ENCODE measurements at regions not wholly inside any gene's neighbourhood (a gene's known extent, or its start where the extent isn't known, plus 50 kb on each side); places are given as distances from the start of the nearest gene placed in this dataset.
"Not testable (repeated sequence)": the region's sequence is repeated elsewhere in the genome, so short reads cannot be mapped to it uniquely, and the experiment has no call there.

DNA sequence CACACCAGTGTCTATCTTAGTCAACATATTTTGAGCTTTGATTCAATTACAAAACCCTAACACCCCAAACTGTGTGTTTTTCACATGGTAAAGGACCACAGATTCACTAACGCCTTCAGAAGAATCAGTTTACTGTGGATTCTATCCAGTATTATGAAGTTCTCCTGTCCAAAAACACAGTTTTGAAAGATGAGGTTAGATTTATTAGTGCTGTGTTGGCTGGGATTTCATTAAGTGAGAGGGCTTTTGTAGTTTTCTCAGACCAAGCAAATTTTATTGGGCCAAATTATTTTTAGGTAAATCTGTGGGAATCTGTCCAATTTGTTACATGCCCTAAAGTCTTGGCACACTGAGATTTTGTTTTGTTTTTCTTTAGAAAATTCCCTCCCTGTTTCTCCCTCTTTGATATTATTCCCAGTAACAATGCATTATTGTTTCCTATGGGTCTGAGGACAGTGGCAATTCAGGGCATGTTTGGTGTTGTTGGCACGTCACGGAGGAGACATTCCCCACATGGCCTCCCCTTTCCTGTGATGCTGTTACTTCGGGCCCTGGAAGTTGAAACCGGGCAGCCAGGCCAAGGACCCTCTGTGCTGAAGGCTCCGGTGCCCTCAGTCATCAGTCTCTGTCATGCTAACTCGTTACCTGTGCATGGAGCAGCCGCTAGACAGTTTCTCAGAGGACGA is 87.5 kb upstream of the ALKAL2 start:
- DNase-seq, result no peak

DNA sequence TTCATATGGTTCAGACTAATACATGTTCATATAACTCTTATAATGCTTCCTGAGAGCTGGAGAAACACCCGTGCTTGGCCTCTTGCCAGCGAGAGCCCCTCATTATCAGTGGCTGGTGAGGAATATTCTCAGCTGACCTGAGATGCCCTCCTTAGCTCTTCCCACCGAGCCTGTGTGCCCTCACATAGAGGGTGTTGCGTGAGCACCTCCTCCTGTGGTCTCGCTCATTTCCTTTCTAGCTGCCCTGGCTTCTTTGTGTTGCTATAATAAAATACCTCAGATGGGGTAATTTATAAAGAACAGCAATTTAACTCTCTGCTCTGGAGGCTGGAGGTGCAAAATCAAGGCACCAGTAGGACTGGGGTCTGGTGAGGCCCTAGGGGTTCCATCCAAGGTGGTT is 80.5 kb upstream of the ALKAL2 start:
- peak; percentile 9 for DNase-seq

DNA sequence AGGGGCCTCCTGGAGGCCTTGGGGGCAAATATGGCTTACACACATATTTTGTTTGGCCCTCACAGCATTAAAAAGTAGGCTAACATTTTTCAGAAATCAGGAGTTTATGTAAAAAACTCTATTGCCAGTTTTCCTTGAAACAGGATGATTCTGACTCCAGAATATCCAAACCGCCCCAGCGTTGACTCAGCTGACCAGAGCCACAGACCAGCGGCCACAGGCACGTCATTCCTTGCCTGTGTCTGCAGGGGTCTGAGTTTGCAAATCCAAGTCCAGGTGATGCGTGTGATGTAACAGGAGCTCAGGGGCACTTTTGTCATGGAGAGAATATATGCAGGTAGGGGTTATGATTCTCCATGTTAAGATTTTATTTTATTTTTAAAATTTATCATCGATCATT is 79.4 kb upstream of the ALKAL2 start:
- no peak for DNase-seq

DNA sequence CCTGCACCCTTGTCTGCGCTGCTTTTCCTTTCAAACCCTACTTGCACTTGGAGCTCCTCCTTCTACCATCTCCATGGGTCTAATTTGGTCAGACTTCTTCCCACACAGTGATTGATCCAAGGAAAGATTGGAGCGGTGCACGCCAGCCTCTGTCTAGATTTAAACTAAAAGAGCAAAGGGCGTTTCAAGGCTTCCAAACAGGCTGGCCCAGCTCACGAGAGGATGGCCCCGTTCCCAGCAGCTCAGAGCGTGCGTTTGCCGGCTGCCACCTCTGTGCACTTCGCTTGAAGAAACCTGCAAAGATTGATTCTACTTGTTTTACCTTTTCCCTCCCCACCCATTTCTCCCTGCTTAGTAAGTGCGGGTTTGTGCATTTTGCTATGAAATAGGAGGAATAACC is 78.8 kb upstream of the ALKAL2 start:
- DNase-seq, result no peak

DNA sequence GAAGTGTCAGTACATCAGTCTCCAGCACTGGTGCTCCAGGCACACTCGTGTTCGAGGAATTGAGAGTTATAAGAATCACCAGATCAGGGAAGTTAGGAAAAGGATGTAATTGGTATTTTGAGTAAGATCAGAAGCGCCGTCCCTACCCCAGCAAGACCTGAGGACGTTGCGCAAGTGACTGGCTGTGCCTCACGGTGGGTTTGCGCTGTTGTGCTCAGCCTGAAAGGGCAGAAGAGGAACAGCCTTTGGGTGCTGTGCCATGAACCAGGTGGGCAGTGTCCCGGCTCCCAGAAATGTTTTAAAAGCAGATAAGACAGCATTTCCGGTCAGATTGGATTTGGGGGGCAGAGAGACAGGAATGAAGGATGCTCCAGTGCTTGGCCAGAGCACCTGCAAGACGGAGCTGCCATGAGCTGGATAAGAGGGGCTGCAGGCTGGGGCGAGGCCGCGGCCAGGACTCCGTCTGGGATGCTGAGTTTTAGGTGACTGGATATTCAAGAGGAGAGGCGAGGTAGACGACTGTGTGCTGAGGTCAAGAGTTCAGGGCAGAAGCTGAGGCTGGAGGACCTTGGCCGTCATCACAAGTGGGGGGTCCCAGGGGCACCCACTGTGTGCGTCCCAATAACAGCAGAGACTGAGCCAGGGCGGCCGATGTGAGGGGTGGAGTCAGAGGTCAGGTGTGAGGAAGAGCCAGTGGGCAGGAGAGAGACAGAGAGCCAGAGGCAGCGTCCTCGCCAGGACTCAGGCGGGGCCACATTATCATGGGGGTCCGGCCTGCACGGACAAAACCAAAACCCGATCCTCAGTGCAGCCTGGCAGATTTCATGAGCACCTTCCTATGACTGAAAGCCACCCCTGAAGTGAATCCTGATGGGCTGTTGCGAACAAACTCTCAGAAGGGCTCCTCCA is 77.7 kb upstream of the ALKAL2 start:
- DNase-seq, result no peak

DNA sequence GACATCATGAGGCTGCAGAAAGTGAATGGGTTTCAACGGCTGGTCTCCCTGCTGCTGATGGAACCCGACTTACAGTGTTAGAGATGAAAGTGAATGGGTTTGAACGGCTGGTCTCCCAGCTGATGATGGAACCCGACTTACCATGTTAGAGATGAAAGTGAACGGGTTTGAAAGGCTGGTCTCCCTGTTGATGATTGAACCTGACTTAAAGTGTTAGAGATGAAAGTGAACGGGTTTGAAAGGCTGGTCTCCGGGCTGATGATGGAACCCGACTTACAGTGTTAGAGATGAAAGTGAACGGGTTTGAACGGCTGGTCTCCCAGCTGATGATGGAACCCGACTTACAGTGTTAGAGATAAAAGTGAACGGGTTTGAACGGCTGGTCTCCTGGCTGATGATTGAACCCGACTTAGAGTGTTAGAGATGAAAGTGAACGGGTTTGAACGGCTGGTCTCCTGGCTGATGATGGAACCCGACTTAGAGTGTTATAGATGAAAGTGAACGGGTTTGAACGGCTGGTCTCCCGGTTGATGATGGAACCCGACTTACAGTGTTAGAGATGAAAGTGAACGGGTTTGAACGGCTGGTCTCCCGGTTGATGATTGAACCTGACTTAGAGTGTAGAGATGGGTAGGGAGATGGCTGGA is 76.1 kb upstream of the ALKAL2 start:
- DNase-seq, result no peak

DNA sequence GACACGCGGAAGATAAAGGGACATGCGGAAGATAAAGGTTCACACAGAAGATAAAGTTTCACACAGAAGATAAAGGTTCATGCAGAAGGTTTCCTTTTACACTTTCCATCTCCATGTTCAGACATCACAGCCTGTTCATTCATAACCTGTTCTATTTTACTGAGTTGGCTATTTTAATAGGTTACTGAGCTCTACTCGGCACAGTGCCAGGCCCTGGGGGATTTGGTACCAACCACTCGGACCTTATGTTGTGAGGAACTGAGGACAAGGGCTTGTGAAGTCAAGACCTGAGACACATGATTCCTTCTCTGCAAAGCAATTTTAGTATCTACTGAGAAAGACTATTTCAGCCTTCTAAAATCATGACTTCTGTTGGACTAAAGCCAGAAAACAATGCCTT is 75.0 kb upstream of the ALKAL2 start:
- no peak for DNase-seq

DNA sequence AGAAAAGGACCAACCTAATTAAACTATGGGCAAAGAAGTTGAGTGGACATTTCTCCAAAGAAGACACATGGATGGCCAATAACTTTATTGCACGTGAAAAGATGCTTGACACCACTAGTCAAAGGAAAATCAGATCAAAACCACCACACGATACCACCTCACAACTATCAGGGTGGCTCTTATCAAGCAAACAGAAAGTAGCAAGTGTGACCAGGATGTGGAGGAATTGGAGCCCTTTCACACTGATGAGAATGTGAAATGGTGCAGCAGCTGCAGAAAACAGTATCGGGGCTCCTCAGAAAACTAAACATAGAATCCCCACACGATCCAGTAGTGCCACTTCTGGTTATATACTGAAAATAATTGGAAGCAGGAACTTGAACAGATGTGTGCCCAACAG is 72.2 kb upstream of the ALKAL2 start:
- no peak for DNase-seq

DNA sequence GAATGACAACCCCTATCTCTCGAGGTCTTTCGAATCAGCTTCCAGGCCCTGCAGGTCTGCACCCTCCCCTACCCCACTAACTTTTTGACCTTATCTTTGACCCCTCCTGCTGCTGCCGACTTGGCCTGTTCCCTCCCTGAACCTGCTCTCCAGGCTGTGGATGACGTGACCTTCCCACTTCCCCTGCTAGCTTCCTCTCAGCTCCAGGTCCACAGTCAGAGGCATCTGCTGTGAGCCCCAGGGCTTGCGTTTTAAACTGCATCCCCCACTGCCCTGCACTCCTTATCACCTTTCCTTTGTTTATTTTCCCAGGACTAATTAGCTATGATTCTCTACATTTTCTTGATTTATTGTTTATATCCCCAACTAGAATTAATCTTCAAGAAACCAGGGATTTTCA is 71.2 kb upstream of the ALKAL2 start:
- no peak for DNase-seq

DNA sequence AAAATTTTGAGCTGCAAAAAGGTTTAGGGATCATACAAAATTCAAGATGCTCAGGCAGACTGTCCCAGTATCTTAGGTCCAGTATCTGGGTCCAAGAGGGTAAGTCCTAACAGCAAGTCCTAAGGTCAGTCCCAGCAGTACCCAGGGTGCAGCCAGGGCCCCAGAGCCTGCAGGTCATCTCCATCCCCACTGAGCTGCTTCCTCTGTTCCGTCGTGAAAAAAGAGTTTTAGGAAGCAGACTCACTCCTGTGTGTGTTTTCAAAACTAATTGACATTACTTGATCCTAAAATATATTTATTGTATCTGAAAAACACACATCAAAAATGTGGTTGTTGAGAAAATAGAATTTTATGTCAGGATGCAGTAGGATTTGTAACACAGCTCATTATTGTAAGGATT is 69.9 kb upstream of the ALKAL2 start:
- no peak for DNase-seq

DNA sequence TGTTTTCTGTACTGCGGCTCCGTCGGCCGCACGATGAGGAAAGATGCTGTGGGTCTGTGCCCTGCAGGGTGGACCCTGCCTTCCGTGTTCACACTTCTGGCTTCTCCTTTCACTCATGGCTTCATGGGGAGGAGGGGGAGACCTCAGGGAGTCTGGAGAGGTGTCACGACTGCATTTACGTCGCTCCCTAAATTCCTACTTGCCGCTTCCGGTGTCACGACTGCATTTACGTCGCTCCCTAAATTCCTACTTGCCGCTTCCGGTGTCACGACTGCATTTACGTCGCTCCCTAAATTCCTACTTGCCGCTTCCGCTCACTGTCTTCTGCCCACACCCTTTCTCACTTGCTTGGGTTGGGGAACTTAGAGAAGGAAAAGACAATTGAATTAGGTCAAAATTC is 68.4 kb upstream of the ALKAL2 start:
- not testable (repeated sequence) for DNase-seq

DNA sequence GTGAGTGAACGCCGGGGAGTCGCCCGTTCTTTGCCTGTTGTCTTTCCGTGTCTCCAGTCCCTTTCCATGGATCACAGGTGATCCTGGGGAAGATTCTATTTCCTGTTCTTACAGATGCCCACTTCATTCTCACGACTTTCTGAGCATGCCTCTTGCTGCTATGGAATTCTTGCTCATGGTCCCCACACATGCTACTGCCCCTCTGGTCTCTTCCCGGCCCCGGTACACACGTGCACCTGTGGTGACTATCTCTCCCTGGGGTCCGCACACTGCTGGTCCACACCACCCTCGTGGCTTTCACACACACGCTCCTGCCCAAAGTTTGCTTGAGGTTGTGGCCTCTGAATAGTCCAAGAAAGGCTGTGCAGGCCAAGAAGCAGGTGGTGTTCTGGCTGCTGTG is 67.9 kb upstream of the ALKAL2 start:
- DNase-seq, result no peak

DNA sequence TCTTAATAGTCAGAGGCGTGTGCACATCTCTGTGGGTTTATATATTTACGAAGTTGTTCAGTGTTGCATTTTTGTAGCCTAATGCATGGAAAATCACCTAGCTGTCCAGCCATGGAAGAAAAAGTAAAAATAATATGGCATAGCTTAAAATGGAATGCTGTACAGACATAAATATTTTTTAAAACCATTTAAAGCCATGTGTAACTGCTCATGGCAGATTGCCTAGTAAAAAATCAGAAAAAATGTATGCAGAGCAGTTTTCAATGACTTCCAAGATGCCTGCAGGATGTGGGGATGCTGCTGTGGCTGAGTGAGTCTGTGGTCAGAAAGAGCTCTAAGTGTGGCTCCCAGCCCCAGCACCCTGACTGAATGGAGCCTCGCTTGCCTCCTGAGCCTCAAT is 64.8 kb upstream of the ALKAL2 start:
- no peak for DNase-seq

DNA sequence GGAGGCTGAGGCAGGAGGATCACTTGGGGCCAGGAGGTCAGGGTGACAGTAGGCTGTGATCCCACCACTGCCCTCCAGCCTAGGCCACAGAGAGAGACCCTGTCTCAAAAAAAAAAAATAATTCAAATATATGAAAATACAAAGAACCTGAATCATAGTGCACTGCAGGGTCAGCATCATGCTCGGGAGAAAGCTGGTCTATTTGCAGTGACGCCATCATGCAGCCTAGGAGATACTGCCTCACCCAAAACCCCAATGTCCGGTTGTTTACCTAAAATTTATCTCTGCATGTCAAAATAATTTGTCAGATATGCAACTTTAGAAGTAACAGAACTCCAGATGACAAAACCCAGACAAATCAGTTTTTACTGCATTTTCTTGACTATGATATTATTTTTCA is 61.5 kb upstream of the ALKAL2 start:
- DNase-seq, result no peak

DNA sequence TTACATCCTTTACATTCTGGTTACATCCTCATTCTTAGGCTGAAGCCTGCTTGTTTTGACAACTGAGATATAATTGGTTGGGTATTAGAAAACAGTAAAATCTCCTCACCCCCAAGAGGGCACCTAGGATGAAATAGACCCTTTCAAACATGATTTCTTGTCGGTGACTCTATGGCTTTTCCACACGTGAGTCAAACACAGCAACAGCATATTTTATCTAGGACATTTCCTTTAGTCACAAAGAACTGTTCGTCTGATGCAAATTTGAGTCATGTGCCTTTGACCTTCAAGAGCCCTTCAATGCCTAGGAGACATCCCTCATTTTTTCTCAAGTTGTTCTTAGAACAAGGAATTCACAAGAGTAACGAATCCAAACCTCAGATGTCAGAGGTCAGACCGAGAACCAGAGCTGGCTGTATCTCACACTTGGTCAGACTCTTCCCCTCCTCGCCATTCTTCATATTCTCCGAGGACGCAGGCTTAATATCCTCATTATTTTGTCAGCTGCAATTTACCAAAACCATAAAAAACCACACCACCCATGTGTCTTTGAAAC is 60.5 kb upstream of the ALKAL2 start:
- DNase-seq, result no peak

DNA sequence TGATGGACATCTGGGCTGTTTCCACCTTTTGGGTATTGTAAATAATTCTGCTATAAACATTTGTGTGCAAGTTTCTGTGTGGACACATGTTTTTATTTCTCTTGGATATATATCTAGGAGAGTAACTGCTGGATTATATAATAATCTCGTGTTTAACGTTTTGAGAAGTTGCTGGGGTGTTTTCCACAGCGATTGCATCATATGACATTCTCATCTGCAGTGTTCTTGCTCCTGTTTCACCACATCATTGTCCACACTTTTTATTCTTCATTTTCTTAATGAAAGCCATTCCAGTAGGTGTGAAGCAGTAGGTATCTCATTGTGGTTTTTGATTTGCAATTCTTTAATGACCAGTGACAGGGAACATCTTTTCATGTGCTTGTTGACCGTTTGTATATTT is 56.9 kb upstream of the ALKAL2 start:
- no peak for DNase-seq

DNA sequence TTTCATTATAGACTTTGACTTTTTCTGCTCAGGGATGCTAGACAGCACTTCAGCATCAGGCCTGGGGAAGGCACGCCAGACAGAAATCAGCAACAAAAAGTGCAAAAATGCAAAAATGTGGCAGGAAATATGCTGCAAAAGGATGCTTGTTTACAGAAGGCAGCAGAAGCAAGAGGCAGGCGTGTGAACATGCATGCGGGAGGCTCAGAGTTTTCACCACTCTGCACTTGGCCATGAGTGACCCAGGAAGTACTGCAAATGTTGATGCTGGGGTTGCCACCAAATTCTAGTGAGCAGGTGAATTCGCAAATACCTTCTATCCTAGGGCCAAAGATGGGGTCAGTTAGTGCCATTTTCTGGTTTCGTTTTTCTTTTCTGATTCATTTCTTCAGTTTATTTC is 55.5 kb upstream of the ALKAL2 start:
- no peak for DNase-seq

DNA sequence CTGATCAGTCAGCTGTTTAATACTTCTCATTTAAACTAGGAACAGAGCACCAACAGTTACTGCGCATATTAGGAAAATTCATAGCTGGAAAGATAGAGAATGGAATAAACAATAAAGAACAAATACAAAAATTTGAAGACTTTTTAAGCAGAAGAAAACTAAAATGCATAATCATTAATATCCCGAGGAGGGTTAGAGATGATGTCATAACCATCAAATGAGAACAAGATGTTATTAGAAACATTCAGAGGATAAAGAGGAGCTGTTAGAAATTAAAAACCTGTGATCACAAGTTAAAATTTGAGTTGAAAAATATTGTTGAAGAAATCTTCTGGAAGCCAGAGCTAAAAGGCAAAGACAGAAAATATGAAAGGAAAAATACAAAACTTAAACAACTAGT is 54.0 kb upstream of the ALKAL2 start:
- DNase-seq, result no peak

DNA sequence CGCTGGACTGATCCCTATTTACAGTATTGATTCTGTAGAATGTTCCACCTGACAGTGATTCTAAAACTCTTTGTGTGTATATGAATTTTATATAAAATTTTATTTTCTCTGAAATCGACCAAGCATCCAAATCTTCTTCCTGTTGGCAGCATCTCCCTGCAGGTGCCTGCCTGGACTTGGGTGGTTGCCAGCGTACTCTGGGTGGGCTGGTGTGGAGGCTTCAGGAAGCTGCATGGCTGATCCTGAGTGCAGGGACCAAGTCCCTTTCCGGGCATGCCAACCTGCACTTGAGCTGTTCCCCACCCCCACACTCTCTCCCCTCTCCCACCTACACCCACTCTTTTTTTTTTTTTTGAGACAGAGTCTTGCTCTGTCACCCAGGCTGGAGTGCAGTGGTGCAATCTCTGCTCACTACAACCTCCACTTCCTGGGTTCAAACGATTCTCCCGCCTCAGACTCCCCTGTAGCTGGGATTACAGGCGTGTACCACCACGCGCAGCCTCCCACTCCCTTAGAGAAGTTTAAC is 53.2 kb upstream of the ALKAL2 start:
- no peak for DNase-seq
